Mesendoderm (in vitro differentiated cells): ENCODE measurements at regions not wholly inside any gene's neighbourhood (a gene's known extent, or its start where the extent isn't known, plus 50 kb on each side); places are given as distances from the start of the nearest gene placed in this dataset.
"Not testable (repeated sequence)": the region's sequence is repeated elsewhere in the genome, so short reads cannot be mapped to it uniquely, and the experiment has no call there.

ENCODE experiments used
- DNase-seq: peaks from one replicate; pipeline ENCODE4 v3.0.0; 2013
- H2AK5ac ChIP-seq: 2 replicates; pipeline ENCODE4 v1.6.1; 2013; ENCODE audit warnings: low read length, inconsistent platforms
- H2BK120ac ChIP-seq: 2 replicates; pipeline ENCODE4 v1.6.1; 2013; ENCODE audit warnings: low read depth, mild to moderate bottlenecking, low read length, moderate library complexity, mixed read lengths
- H2BK15ac ChIP-seq: replicated peaks from 2 replicates; pipeline ENCODE4 v1.6.1; 2013; ENCODE audit warnings: low read depth, mild to moderate bottlenecking, moderate library complexity
- H2BK5ac ChIP-seq: 2 replicates; pipeline ENCODE4 v1.6.1; 2013; ENCODE audit warnings: low read length, inconsistent platforms
- H3K18ac ChIP-seq: 2 replicates; pipeline ENCODE4 v1.6.1; 2013; ENCODE audit warnings: mild to moderate bottlenecking, low read length, mixed read lengths
- H3K23ac ChIP-seq: one replicate; pipeline ENCODE4 v1.6.1; 2013; ENCODE audit warnings: low read length
- H3K27ac ChIP-seq: 2 replicates; pipeline ENCODE4 v1.5.1; 2013; ENCODE audit warnings: low read depth, mild to moderate bottlenecking, inconsistent platforms, low read length, moderate library complexity
- H3K27me3 ChIP-seq: 2 replicates; pipeline ENCODE4 v1.6.1; 2013; ENCODE audit warnings: low read length, control low read depth, mild to moderate bottlenecking, inconsistent platforms; ENCODE audit not compliant: insufficient read depth, poor library complexity
- H3K36me3 ChIP-seq: 2 replicates; pipeline ENCODE4 v1.6.1; 2013; ENCODE audit warnings: low read length, inconsistent platforms; ENCODE audit not compliant: control insufficient read depth, insufficient read depth
- H3K4ac ChIP-seq: one replicate; pipeline ENCODE4 v1.6.1; 2013; ENCODE audit warnings: low read depth, mild to moderate bottlenecking, low read length, moderate library complexity
- H3K4me1 ChIP-seq: 2 replicates; pipeline ENCODE4 v1.6.1; 2013; ENCODE audit warnings: low read depth, low read length, inconsistent platforms; ENCODE audit not compliant: control insufficient read depth
- H3K4me2 ChIP-seq: 2 replicates; pipeline ENCODE4 v1.6.1; 2013; ENCODE audit warnings: low read length
- H3K4me3 ChIP-seq: 2 replicates; pipeline ENCODE4 v1.5.1; 2013; ENCODE audit warnings: mild to moderate bottlenecking, low read length
- H3K56ac ChIP-seq: one replicate; pipeline ENCODE4 v1.6.1; 2013; ENCODE audit warnings: low read length
- H3K79me1 ChIP-seq: 2 replicates; pipeline ENCODE4 v1.6.1; 2013; ENCODE audit warnings: low read length, inconsistent platforms
- H3K79me2 ChIP-seq: 2 replicates; pipeline ENCODE4 v1.6.1; 2013; ENCODE audit warnings: mild to moderate bottlenecking, low read length; ENCODE audit not compliant: control insufficient read depth, insufficient read depth
- H3K9ac ChIP-seq: 2 replicates; pipeline ENCODE4 v1.6.1; 2013; ENCODE audit warnings: low read length, inconsistent platforms
- H4K5ac ChIP-seq: one replicate; pipeline ENCODE4 v1.6.1; 2013; ENCODE audit warnings: low read length
- H4K8ac ChIP-seq: one replicate; pipeline ENCODE4 v1.6.1; 2013; ENCODE audit warnings: low read depth, mild to moderate bottlenecking, control low read depth, low read length, moderate library complexity
- WGBS: extraction: QIAGEN DNeasy Blood & Tissue Kit; methylation state at CpG from one replicate; pipeline ENCODE4 v1.1.7; 2013; ENCODE audit warnings: low lambda C conversion rate, missing lambda C conversion rate; ENCODE audit not compliant: insufficient coverage; ENCODE audit errors: extremely low coverage; 5-methylcytosine and 5-hydroxymethylcytosine counted together

GRCh38 chr9:89853161-89853560 lies 248.3 kb downstream of the GADD45G start:
- H4K5ac ChIP-seq = no peak overlapping the region
- H3K9ac ChIP-seq = no peak overlapping the region
- H3K36me3 ChIP-seq = no peaks in the 10 kb centered on the region
- H3K27me3 ChIP-seq = no peaks in the 10 kb centered on the region
- H3K23ac ChIP-seq = no peak overlapping the region
- no peaks in the 10 kb centered on the region for H3K79me1 ChIP-seq
- no peak overlapping the region for H4K8ac ChIP-seq
- DNase-seq = no peak
- no peak overlapping the region for H2BK15ac ChIP-seq
- no CpG with 5 or more reads among the region's 5 CpGs for WGBS
- no peaks in the 10 kb centered on the region for H3K4me1 ChIP-seq
- no peak overlapping the region for H3K56ac ChIP-seq
- no peak overlapping the region for H3K4ac ChIP-seq
- H3K27ac ChIP-seq = no peak overlapping the region
- H2BK120ac ChIP-seq = no peak overlapping the region
- no peak overlapping the region for H2AK5ac ChIP-seq
- no peak overlapping the region for H3K4me2 ChIP-seq
- no peak overlapping the region for H2BK5ac ChIP-seq
- H3K4me3 ChIP-seq = no peak overlapping the region
- H3K18ac ChIP-seq = no peak overlapping the region
- no peaks in the 10 kb centered on the region for H3K79me2 ChIP-seq

- H4K8ac ChIP-seq = no peak overlapping the region
- H3K36me3 ChIP-seq = no peaks in the 10 kb centered on the region
- no peak overlapping the region for H3K4me3 ChIP-seq
- no peaks in the 10 kb centered on the region for H3K4me1 ChIP-seq
- H3K4me2 ChIP-seq = no peak overlapping the region
- no peak overlapping the region for H3K27ac ChIP-seq
- no peak overlapping the region for H2BK15ac ChIP-seq
- H3K27me3 ChIP-seq = no peaks in the 10 kb centered on the region
- H3K18ac ChIP-seq = no peak overlapping the region
- H3K4ac ChIP-seq = no peak overlapping the region
- no peak overlapping the region for H4K5ac ChIP-seq
- no peaks in the 10 kb centered on the region for H3K79me1 ChIP-seq
- no peaks in the 10 kb centered on the region for H3K79me2 ChIP-seq
- DNase-seq = no peak
- H3K56ac ChIP-seq = no peak overlapping the region
- WGBS = no CpG with 5 or more reads among the region's 3 CpGs
- no peak overlapping the region for H2BK5ac ChIP-seq
- H2AK5ac ChIP-seq = no peak overlapping the region
- H2BK120ac ChIP-seq = no peak overlapping the region
- H3K23ac ChIP-seq = no peak overlapping the region
- H3K9ac ChIP-seq = no peak overlapping the region
Measured at GRCh38 chr9:89853931-89854330, 249.1 kb downstream of the GADD45G start.

GRCh38 chr9:89854715-89855475 lies 250.1 kb downstream of the GADD45G start:
- H4K8ac ChIP-seq = no peak overlapping the region
- H3K79me2 ChIP-seq = no peaks in the 10 kb centered on the region
- H3K56ac ChIP-seq = no peak overlapping the region
- no peak overlapping the region for H2BK5ac ChIP-seq
- no peak overlapping the region for H3K4ac ChIP-seq
- H3K4me2 ChIP-seq = no peak overlapping the region
- H4K5ac ChIP-seq = no peak overlapping the region
- DNase-seq = no peak
- H3K36me3 ChIP-seq = no peaks in the 10 kb centered on the region
- no peaks in the 10 kb centered on the region for H3K4me1 ChIP-seq
- no peaks in the 10 kb centered on the region for H3K79me1 ChIP-seq
- WGBS = no CpG with 5 or more reads among the region's 11 CpGs
- no peak overlapping the region for H3K4me3 ChIP-seq
- no peak overlapping the region for H2BK120ac ChIP-seq
- H3K18ac ChIP-seq = no peak overlapping the region
- no peak overlapping the region for H2BK15ac ChIP-seq
- no peak overlapping the region for H3K23ac ChIP-seq
- no peak overlapping the region for H2AK5ac ChIP-seq
- H3K27me3 ChIP-seq = no peaks in the 10 kb centered on the region
- no peak overlapping the region for H3K27ac ChIP-seq
- H3K9ac ChIP-seq = no peak overlapping the region

- H3K36me3 ChIP-seq, H3K23ac ChIP-seq, H2AK5ac ChIP-seq, H4K5ac ChIP-seq, H2BK5ac ChIP-seq, H3K27ac ChIP-seq, H4K8ac ChIP-seq, H3K4ac ChIP-seq, H3K4me3 ChIP-seq, H2BK120ac ChIP-seq, H2BK15ac ChIP-seq, H3K4me2 ChIP-seq, DNase-seq, H3K79me1 ChIP-seq, H3K79me2 ChIP-seq, H3K27me3 ChIP-seq, H3K56ac ChIP-seq, H3K9ac ChIP-seq, H3K18ac ChIP-seq, H3K4me1 ChIP-seq: not testable (repeated sequence)
- WGBS = no CpG with 5 or more reads among the region's 5 CpGs
Measured at GRCh38 chr9:89856296-89856695, 251.5 kb downstream of the GADD45G start.

- not testable (repeated sequence) for H3K79me1 ChIP-seq, H3K56ac ChIP-seq, H2BK120ac ChIP-seq, H3K27me3 ChIP-seq, H3K18ac ChIP-seq, H3K23ac ChIP-seq, H3K27ac ChIP-seq, DNase-seq, H3K79me2 ChIP-seq, H3K4me2 ChIP-seq, H2AK5ac ChIP-seq, H3K36me3 ChIP-seq, H3K9ac ChIP-seq, H3K4me1 ChIP-seq, H4K8ac ChIP-seq, H2BK5ac ChIP-seq, H4K5ac ChIP-seq, H2BK15ac ChIP-seq, H3K4me3 ChIP-seq, H3K4ac ChIP-seq
Measured at GRCh38 chr9:89856950-89857349, 252.1 kb downstream of the GADD45G start.

GRCh38 chr9:89859842-89860241 lies 255.0 kb downstream of the GADD45G start:
- H2AK5ac ChIP-seq, H3K4me3 ChIP-seq, H2BK15ac ChIP-seq, H2BK120ac ChIP-seq, H4K8ac ChIP-seq, H3K9ac ChIP-seq, H3K4me2 ChIP-seq, H2BK5ac ChIP-seq, H3K4me1 ChIP-seq, H3K27ac ChIP-seq, H3K18ac ChIP-seq, H3K79me2 ChIP-seq, H3K79me1 ChIP-seq, H3K56ac ChIP-seq, H3K4ac ChIP-seq, H3K36me3 ChIP-seq, H3K23ac ChIP-seq, H4K5ac ChIP-seq, H3K27me3 ChIP-seq, DNase-seq: not testable (repeated sequence)
- WGBS = no CpG with 5 or more reads among the region's 7 CpGs
